Renal cortex interstitium (tissue), 11 donors: ENCODE measurements at regions not wholly inside any gene's neighbourhood (a gene's known extent, or its start where the extent isn't known, plus 50 kb on each side); places are given as distances from the start of the nearest gene placed in this dataset.
A peak's percentile ranks its signal among the peaks of the same experiment; 100 is the strongest.

Source experiments
- DNase-seq, 11 donors: peaks; one replicate each; pipeline ENCODE4 v3.0.0-alpha.2; 2013; ENCODE audit warnings: low read depth in 9 of 11, low spot score in 4 of 11; ENCODE audit errors: extremely low read depth in 1 of 11

- DNase-seq: no peak
Observed at GRCh38 chr1:181350131-181350530, 133.2 kb upstream of the CACNA1E start.

- DNase-seq: no peak
Observed at GRCh38 chr1:181351740-181352139, 131.6 kb upstream of the CACNA1E start.

- DNase-seq: no peak
Observed at GRCh38 chr1:181352695-181353094, 130.6 kb upstream of the CACNA1E start.

- DNase-seq: peak in 4 of 11 donors; percentile 1 to 8 (median 4)
Observed at GRCh38 chr1:181353526-181353925, 129.8 kb upstream of the CACNA1E start.

GRCh38 chr1:181354865-181355264 is 128.5 kb upstream of the CACNA1E start:
- no peak for DNase-seq

GRCh38 chr1:181356505-181357340 is 126.6 kb upstream of the CACNA1E start:
- no peak for DNase-seq

GRCh38 chr1:181359012-181359411 is 124.3 kb upstream of the CACNA1E start:
- no peak for DNase-seq

- no peak for DNase-seq
Observed at GRCh38 chr1:181364801-181365200, 118.5 kb upstream of the CACNA1E start.

- DNase-seq: no peak
Observed at GRCh38 chr1:181366910-181367309, 116.4 kb upstream of the CACNA1E start.

- DNase-seq: no peak
Observed at GRCh38 chr1:181369416-181369815, 113.9 kb upstream of the CACNA1E start.

- no peak for DNase-seq
Observed at GRCh38 chr1:181383695-181384094, 99.6 kb upstream of the CACNA1E start.

- DNase-seq: no peak
Observed at GRCh38 chr1:181386340-181386739, 97.0 kb upstream of the CACNA1E start.

- no peak for DNase-seq
Observed at GRCh38 chr1:181386951-181387350, 96.4 kb upstream of the CACNA1E start.

- no peak for DNase-seq
Observed at GRCh38 chr1:181387702-181388101, 95.6 kb upstream of the CACNA1E start.

GRCh38 chr1:181390410-181391077 is 92.8 kb upstream of the CACNA1E start:
- DNase-seq: no peak

- no peak for DNase-seq
Observed at GRCh38 chr1:181391301-181391900, 91.9 kb upstream of the CACNA1E start.

- DNase-seq: no peak
Observed at GRCh38 chr1:181392133-181392532, 91.2 kb upstream of the CACNA1E start.

- DNase-seq: no peak
Observed at GRCh38 chr1:181392613-181393220, 90.6 kb upstream of the CACNA1E start.

- no peak for DNase-seq
Observed at GRCh38 chr1:181394766-181395165, 88.6 kb upstream of the CACNA1E start.

- DNase-seq: no peak
Observed at GRCh38 chr1:181396171-181396670, 87.1 kb upstream of the CACNA1E start.
